Ascending aorta (tissue), 2 donors: ENCODE measurements at regions not wholly inside any gene's neighbourhood (a gene's known extent, or its start where the extent isn't known, plus 50 kb on each side); places are given as distances from the start of the nearest gene placed in this dataset.

ENCODE experiments used
- DNase-seq, 2 donors: peaks; one replicate each; pipeline ENCODE4 v3.0.0-alpha.2; 2019; ENCODE audit warnings: low spot score in 2 of 2
- H3K27ac ChIP-seq, 2 donors: fragments of 200-600 bp; sonication (generic); one replicate each; pipeline ENCODE4 v1.5.1; 2016 to 2017; ENCODE audit warnings: mild to moderate bottlenecking in 1 of 2
- H3K27me3 ChIP-seq: fragments of 200-600 bp; sonication (generic); one replicate; pipeline ENCODE4 v1.5.1; 2017
- H3K36me3 ChIP-seq, 2 donors: fragments of 200-600 bp; sonication (generic); one replicate each; pipeline ENCODE4 v1.5.1; 2016
- H3K4me1 ChIP-seq, 2 donors: fragments of 200-600 bp; sonication (generic); one replicate each; pipeline ENCODE4 v1.5.1; 2016 to 2017; ENCODE audit warnings: mild to moderate bottlenecking in 1 of 2
- H3K4me3 ChIP-seq, 2 donors: fragments of 200-600 bp; sonication (generic); one replicate each; pipeline ENCODE4 v1.5.1; 2016 to 2017; ENCODE audit warnings: mild to moderate bottlenecking in 1 of 2
- H3K9me3 ChIP-seq, 2 donors: fragments of 200-600 bp; sonication (generic); one replicate each; pipeline ENCODE4 v1.5.1; 2016
- intact Hi-C: fragments of 100-400 bp; cut with DNase I; formaldehyde crosslinking; loops from one replicate; pipeline ENCODE4 v1.15.1; 2023
- TF ChIP-seq, protein P1 (sequence below), 3 experiments: fragments of 200-600 bp in 2 of 3; fragments of 450-650 bp in 1 of 3; sonication (generic) in 2 of 3; IDR thresholded peaks; one replicate each; pipeline ENCODE4 v1.5.1; 2016 to 2019; ENCODE audit warnings: antibody characterized with exemption in 3 of 3, mild to moderate bottlenecking in 1 of 3, moderate library complexity in 1 of 3

DNA sequence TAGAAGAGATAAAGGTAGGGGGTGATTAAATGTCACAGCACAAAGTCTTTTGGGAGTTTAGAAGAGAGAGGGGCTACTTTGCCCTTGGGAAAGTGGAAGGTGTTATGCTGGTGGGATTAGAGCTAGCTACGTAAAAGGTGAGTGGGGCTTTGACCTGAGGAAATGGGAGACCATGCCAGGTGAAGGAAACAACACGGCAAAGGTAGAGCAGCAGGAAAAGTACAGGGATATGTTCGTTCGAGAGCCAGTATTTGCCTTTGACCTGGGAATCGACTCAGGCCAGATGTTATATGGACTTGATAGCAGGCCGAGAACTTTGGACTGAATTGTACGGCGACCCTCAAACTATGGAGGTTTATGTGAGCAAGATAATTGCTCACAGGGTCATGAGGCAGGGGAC, 55.7 kb upstream of the ACKR3 start:
- TF ChIP-seq, protein P1, sequence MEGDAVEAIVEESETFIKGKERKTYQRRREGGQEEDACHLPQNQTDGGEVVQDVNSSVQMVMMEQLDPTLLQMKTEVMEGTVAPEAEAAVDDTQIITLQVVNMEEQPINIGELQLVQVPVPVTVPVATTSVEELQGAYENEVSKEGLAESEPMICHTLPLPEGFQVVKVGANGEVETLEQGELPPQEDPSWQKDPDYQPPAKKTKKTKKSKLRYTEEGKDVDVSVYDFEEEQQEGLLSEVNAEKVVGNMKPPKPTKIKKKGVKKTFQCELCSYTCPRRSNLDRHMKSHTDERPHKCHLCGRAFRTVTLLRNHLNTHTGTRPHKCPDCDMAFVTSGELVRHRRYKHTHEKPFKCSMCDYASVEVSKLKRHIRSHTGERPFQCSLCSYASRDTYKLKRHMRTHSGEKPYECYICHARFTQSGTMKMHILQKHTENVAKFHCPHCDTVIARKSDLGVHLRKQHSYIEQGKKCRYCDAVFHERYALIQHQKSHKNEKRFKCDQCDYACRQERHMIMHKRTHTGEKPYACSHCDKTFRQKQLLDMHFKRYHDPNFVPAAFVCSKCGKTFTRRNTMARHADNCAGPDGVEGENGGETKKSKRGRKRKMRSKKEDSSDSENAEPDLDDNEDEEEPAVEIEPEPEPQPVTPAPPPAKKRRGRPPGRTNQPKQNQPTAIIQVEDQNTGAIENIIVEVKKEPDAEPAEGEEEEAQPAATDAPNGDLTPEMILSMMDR (IDR thresholded peaks at IDR 0.05) = no peak
- Histone ChIP-seq H3K36me3 (no peaks in the 10 kb centered on the region), H3K9me3 (no peaks in the 10 kb centered on the region), H3K27me3 (no peaks in the 10 kb centered on the region), H3K4me3 (no peak overlapping the region), H3K27ac (no peak overlapping the region), H3K4me1 (no peaks in the 10 kb centered on the region)
- intact Hi-C loops = loop anchor here (1.0 to 10.0 kb wide), 5 partner anchors 55 to 547 kb away; partner anchors contain the start of gene ACKR3
- no peak for DNase-seq

- Histone ChIP-seq H3K36me3 (no peaks in the 10 kb centered on the region), H3K9me3 (no peaks in the 10 kb centered on the region), H3K4me3 (no peak overlapping the region), H3K27me3 (no peaks in the 10 kb centered on the region), H3K4me1 (no peaks in the 10 kb centered on the region), H3K27ac (no peak overlapping the region)
- intact Hi-C loops = loop anchor here (10.0 kb wide), 1 partner anchor 118 kb away; no protein-coding TSS in a partner anchor
- TF ChIP-seq, protein P1 (IDR thresholded peaks at IDR 0.05) = no peak
- no peak for DNase-seq
Observed at GRCh38 chr2:236516708-236517107, 52.9 kb upstream of the ACKR3 start.

DNA sequence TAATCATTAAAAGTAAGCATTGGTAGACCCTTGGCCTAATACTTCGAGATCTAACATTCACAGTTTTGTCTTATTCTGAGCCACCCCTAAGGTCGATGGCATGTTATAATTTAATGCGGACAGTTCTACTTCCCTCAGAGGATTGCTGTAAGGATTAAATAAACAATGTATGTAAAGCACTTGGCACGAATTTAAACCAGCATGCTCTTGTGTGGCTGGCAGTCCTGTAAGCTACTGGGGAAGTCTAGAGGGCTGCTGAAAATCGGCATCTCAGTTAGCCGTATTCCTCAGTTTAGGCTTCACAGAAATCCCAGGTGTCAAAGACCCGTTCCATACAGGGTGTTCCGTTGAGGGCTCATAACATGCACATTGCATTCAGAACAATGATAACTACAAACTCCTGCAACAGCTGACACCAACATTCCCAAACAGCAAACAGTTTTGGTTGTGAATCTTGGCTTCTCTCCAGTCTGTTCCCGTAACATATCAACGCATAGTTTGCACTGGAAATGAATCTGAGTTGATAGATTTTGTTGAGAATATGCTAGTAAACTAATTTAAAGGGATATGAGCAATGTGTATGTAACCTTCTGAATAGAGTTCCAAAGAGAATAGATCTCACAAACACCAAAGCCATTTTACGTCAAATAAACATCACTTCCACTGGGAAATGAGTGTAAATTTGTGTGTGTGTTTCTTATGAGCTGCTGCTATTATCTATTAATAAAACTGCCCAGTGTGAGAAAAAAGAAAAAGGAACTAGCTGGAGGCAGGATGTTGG, 52.2 kb upstream of the ACKR3 start:
- Histone ChIP-seq H3K36me3 (no peaks in the 10 kb centered on the region), H3K4me1 (no peaks in the 10 kb centered on the region), H3K27me3 (no peaks in the 10 kb centered on the region), H3K27ac (no peak overlapping the region), H3K4me3 (no peak overlapping the region), H3K9me3 (no peaks in the 10 kb centered on the region)
- TF ChIP-seq, protein P1 (IDR thresholded peaks at IDR 0.05) = no peak
- intact Hi-C loops = loop anchor here (10.0 kb wide), 1 partner anchor 117 kb away; no protein-coding TSS in a partner anchor
- DNase-seq = no peak
